NCI-H748 (cell line): ENCODE measurements at regions not wholly inside any gene's neighbourhood (a gene's known extent, or its start where the extent isn't known, plus 50 kb on each side); places are given as distances from the start of the nearest gene placed in this dataset.
"Not testable (repeated sequence)": the region's sequence is repeated elsewhere in the genome, so short reads cannot be mapped to it uniquely, and the experiment has no call there.

Experiments
- DNase-seq: peaks from one replicate; lab custom pipeline; 2025; ENCODE audit not compliant: unreplicated experiment; lab: John Stamatoyannopoulos, UW

GRCh38 chr6:165012183-165012582 is 297.2 kb downstream of the C6orf118 start:
- DNase-seq = no peak

GRCh38 chr6:165010556-165011535 is 298.6 kb downstream of the C6orf118 start:
- DNase-seq = no peak

GRCh38 chr6:165008971-165009370 is 300.4 kb downstream of the C6orf118 start:
- no peak for DNase-seq

GRCh38 chr6:165002866-165003265 is 306.5 kb downstream of the C6orf118 start:
- DNase-seq = no peak

GRCh38 chr6:165002358-165002757 is 307.0 kb downstream of the C6orf118 start:
- no peak for DNase-seq

- DNase-seq = no peak
These were observed 307.8 kb downstream of the C6orf118 start for GRCh38 chr6:165001502-165002157.

- no peak for DNase-seq
These were observed 311.1 kb downstream of the C6orf118 start for GRCh38 chr6:164998297-164998696.

GRCh38 chr6:164996838-164997237 is 312.6 kb downstream of the C6orf118 start:
- peak; percentile 61 for DNase-seq

GRCh38 chr6:164991573-164991972 is 317.8 kb downstream of the C6orf118 start:
- no peak for DNase-seq

- DNase-seq = no peak
These were observed 318.5 kb downstream of the C6orf118 start for GRCh38 chr6:164990901-164991300.

GRCh38 chr6:164982389-164982788 is 327.0 kb downstream of the C6orf118 start:
- DNase-seq = no peak

- DNase-seq = no peak
These were observed 342.3 kb downstream of the C6orf118 start for GRCh38 chr6:164967102-164967501.

- DNase-seq = no peak
These were observed 346.6 kb downstream of the C6orf118 start for GRCh38 chr6:164962805-164963204.

- peak; percentile 13 for DNase-seq
These were observed 362.2 kb downstream of the C6orf118 start for GRCh38 chr6:164947164-164947563.

GRCh38 chr6:164942271-164942670 is 367.1 kb downstream of the C6orf118 start:
- no peak for DNase-seq

- not testable (repeated sequence) for DNase-seq
These were observed 376.1 kb downstream of the C6orf118 start for GRCh38 chr6:164933238-164933794.

- no peak for DNase-seq
These were observed 379.9 kb downstream of the C6orf118 start for GRCh38 chr6:164929408-164929977.

GRCh38 chr6:164928728-164929407 is 380.5 kb downstream of the C6orf118 start:
- DNase-seq = no peak

- DNase-seq = peak; percentile 76
These were observed 381.2 kb downstream of the C6orf118 start for GRCh38 chr6:164928057-164928727.
